ENCODE measurements at regions not wholly inside any gene's neighbourhood (a gene's known extent, or its start where the extent isn't known, plus 50 kb on each side); places are given as distances from the start of the nearest gene placed in this dataset.

- TF ChIP-seq CTCF (conservative IDR thresholded peaks at IDR 0.05 in 1 of 2, IDR thresholded peaks at IDR 0.05 in 1 of 2; ENCODE audit: low read depth in 1 of 2, low read length in 2 of 2) = no peak
- no peak for TF ChIP-seq EZH2 (IDR thresholded peaks at IDR 0.05; ENCODE audit: low read length, missing control alignments)
These were observed 317.3 kb upstream of the MGAT5 start for GRCh38 chr2:133936601-133937000.
